GM21717 (cell line): ENCODE measurements at regions not wholly inside any gene's neighbourhood (a gene's known extent, or its start where the extent isn't known, plus 50 kb on each side); places are given as distances from the start of the nearest gene placed in this dataset.

ENCODE experiments used
- ATAC-seq: cut with Tn5 transposase; IDR thresholded peaks from one replicate; pipeline ENCODE4 v1.9.1; 2021; ENCODE audit warnings: mild to moderate bottlenecking, moderate library complexity; ENCODE audit not compliant: unreplicated experiment

DNA sequence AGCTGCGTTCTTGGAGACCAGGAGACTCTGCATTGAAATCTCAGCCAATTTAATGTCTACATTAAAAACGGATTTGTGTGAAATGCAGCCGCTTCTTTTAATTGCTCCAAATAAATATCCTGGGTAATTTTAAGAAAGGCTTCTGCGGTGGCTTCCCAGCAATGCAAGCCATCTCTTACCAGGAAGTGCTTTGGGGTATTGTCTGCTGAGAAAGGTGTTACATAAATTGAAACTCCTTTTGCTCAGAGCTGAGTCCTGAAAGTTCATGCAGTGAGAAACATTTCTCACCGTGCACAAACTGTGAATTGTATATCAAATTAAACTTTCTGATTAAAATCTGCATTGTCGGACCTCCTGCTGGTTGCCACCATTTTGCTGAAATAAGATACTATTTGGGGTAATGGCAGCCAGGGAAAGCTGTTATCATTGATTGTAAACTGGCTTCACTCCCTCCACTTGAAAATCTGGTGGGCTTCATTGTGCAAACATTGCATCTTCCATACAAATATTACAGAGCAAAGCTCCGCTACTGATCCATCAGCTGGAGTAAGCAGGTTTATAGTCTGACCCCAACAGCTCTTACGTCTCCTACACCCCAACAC is 59.5 kb downstream of the ZIC5 start:
- no peak for ATAC-seq

DNA sequence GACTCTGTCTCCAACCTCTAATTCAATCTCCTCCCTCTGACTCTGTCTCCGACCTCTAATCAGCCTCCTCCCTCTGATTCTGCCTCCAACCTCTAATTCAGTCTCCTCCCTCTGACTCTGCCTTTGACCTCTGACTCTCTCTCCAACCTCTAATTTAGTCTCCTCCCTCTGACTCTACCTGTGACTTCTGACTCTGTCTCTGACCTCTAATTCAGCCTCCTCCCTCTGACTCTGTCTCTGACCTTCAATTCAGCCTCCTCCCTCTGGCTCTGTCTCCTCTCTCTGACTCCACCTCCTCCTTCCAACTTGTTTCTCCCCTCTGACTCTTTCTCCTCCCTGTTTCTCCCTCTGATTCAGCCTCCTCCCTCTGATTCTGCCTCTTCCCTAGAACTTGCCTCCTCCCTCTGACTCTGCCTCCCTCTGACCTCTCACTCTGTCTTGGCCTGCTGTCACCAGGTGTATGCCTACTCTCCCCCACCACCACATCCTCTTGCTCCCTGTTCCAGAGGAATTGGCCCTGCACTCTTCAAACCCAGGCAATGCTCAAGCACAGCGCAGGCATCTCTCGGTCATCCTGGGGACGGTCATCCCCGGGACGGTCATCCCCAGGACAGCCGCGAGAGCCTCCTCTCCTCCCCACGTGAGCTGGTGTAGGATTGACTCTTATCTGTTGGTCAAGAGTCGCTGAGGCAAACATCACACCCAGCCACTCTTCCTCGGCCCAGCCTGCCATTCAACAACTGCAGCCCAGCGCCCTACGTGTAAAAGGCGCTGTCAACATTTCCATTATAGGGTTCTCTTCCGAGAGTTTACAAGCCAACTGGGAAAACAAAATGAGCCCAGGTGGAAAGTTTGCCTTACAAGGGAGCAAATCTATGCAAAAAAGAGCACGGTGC is 60.2 kb downstream of the ZIC5 start:
- no peak for ATAC-seq

DNA sequence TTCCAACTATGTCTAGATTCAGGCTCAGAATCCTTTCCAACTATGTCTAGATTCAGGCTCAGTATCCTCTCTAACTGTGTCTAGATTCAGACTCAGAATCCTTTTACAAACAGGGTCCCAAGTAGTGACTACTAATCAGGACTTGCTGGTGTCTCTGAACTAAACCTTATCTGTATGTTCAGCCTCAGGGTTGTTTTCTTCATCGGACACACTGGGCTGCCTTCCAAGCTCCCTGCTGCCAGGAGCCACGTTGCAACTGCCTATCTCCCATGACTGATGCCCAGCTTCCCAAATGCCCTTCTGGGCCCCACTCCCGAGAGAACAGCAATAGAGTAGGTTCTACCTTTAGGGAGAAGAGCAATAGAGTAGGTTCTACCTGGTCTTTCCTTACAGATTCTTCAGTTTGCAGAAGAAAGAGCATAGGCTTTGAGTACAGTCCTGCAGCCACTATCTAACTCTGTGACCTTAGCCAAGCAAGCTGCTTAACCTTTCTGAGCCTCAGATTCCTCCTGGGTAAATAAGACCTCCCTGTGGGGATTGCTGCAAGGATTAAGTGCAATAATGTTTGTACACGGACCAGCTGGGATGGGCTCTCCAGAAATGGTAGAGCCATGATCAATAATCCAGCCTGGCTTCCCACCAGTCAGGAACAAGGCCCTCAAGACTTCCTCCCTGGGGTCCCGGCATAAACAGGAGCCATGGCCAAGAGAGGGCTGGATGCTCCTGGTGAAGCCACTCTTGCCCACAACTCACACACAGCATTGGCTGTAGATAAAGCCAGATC is 61.5 kb downstream of the ZIC5 start:
- ATAC-seq = no peak

DNA sequence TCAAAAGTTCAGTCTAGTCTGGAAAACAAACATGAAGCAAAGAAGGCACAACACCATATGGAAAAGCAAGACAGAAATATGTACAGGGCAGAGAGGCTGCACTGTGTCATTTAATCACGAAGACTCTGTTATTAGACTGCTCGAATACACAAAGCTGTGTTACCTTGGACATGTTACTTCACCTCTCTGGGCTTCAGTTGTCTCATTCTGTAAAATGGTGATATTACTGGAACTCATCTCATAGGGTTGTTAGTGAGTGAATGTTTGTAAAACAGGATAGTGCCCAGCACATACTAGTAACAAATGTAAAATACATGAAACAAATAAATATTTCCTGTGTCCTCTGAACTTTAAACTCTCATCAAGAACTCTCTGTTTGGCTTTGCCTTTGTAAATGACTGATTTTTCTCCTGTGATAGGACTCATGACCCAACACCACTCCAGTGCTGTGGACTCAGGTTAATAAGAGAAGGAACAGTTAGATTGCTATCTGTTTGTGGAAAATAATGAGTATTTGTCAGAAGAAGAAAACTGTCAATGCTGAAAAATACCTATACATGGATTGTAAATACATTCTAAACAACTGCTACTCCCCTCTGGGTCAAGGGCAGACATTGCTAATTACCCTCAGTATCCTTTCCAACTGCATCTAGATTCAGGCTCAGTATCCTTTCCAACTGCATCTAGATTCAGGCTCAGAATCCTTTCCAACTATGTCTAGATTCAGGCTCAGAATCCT is 62.3 kb downstream of the ZIC5 start:
- no peak for ATAC-seq

DNA sequence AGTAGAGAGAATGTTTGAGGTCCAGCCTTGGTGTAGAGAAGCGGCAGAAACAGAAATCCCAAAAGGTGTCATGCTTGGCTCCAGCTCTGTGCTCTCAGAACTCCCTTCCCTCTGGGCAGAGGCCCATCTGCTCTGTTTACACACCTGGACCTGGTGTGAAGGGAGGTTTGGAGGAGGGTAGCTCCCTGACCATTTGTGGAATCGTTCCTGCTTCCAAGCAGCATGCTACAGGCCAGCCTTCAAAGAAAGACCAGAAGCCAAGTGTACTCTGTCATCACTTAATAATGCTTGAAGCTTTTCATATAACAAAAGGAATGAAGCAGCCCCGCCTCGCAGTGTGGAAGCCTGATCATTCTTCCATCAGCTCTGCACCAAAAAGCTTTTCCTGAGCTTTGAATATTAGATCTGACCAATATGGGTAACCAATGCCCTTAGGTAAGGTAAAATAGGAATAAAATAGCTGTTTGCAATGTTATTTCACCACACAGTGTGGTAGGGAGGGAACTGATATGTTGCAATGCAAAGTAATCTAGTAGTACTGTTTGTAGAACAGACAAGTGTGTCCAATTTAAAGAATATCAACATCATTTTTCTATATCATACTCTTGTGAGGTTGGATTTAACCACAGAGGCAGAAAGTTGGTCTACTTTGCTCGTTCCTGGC is 63.3 kb downstream of the ZIC5 start:
- ATAC-seq = no peak

DNA sequence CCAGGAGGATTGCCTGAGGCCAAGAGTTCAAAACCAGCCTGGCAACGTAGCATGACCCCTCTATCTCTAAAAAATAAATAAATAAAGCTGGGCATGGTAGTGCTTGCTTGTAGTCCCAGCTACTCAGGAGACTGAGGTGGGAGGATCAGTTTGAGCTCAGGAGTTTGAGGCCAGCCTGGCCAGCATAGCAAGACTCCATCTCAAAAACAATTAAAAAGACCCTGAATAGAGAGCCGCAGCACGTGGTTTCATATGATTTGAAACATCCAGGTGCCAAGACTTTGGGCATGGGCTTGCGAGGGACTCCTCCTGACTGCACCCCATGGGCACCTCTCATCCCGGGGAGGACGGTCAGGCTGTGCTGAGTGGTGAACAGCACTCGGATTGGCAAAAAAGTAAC is 63.9 kb downstream of the ZIC5 start:
- ATAC-seq = no peak

DNA sequence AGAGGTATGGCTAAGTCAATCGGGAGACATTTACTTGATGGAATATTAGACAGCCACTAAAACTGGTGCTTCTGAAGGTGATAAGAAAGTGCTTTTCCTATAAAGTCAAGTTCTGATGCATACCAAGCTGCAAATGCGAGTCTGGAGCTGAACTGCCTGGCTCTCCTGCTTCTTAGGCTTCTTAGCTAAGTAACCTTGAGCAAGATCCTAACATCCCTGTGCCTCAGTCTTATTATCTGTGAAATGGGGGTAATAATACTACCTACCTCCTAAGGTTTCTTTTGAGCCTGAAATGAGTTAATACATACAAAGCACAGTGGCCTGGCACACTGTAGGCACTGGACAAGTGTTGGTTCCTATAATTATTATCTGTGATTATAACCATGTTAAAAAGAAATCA is 64.5 kb downstream of the ZIC5 start:
- ATAC-seq = no peak

DNA sequence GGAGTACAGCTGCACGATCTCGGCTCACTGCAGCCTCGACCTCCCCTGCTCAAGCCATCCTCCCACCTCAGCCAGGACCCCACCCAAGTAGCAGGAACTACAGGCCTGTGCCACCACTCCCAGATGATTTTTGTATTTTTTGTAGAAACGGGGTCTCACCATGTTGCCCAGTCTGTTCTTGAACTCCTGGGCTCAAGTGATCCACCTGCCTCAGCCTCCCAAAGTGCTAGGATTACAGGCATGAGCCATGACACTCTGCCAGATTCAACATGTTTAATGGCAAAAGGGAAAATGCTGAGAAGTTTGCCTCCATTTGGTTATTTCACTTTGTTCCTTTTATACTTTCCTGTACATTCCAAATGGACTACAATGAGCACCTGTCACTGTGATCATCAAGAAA is 65.8 kb downstream of the ZIC5 start:
- no peak for ATAC-seq

DNA sequence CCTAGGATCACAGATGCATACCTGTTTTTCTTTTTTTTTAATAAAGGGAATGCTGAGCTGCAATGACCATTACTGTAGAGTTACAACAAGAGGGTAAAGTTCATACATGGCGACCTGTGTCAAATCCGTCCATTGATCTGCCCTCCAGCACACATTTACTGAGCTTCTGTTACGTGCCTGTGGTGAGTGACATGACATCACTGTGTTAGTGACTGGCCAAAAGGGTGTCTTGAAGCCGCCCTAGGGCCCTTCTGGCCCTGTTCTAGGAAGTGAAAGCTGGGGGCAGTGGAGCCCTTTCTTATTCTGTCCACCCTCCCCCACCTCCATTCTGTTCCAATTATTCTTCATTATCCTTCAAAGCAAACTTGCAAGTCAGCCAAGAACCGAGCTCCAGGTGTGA is 66.3 kb downstream of the ZIC5 start:
- no peak for ATAC-seq

DNA sequence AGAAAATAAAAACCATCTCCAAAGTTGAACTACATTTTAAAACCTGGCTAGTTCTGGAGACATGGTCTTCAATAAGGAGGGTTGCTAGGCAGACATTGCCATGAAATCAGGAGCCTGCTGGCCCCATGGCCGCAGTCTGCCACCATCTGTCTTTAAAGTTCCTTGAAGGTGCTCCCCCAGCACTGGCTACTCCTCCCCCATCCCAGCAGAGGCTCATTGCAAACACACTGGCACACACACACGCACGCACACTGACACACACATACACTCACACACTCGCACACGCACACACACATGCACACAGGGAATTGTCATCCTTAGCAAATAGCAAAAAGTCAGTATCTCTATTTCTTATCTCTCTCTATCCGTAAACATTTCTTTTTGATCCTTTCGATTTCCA is 68.4 kb downstream of the ZIC5 start:
- no peak for ATAC-seq

DNA sequence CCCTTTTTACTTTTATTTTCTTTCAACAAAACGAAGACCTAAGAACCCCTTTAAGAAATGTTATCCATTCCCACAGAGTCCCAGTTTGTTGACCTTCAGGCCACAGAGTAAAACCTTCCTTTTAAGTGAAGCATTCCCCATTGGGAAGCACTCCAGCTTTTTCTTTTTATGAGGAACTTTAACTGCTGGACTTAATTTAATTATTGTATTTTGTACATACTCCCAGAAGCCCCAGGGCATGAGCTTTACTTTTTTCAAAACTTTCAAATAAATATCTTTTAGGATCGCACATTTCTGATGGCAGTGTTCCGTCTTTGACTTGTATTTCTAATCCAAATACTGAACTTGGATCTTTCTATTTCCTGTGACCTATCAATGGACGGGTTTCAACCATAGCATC is 68.9 kb downstream of the ZIC5 start:
- no peak for ATAC-seq

DNA sequence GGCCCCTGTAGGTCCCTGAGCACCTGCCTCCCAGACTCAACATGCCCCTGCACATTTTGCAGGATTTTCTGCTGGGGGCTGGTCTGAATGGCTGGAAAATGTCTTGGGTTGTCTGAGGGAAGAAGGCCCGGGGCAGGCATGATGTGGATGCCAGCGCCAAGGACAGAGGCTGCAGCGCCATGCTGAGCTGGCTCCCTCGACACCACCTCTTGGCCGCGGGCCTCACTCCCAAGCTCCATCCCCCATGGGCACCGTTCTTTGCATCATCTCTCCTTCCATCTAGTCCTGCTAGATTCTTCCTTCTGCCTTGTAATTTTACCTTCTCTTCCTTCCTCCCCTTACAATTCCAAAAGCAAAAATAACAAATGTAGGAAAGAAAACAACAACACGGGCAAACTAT is 70.6 kb downstream of the ZIC5 start:
- no peak for ATAC-seq

DNA sequence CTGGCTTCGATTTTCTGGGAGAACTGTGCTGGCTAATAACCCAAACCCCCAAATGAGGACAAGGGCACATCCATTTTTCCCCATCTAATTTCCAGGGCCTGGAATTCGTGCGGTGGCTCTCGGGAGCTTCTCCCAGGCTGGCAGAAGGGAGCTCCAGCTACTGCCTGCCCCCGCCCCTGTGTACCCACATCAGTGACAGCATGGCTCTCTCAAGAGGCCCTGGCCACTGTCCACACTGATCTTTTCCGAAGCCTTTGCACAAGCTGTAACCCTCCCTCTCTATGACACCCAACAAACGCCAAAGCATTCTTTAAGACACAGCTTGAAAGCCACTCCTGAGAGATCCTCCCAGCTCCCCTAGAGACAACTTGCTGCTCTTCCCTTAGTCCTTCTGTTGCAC is 73.1 kb downstream of the ZIC5 start:
- ATAC-seq = no peak

DNA sequence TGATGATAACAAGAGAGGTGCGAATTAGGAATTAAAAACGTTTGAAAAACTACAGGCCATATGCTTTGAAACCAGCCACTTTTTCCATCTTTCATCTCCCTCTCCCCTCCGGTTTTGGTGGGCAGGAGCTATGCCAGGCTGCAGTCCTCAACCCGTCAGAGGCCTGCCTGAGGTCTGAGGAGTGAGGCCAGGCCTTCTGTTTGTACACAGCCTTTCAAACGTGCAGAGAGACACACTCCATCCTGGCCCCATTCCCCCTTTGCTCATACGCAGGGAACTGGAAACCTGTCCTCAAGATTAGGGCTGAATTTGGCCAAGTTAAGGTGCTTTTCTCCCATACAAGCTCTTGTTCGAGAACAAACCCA is 74.5 kb downstream of the ZIC5 start:
- ATAC-seq = no peak

DNA sequence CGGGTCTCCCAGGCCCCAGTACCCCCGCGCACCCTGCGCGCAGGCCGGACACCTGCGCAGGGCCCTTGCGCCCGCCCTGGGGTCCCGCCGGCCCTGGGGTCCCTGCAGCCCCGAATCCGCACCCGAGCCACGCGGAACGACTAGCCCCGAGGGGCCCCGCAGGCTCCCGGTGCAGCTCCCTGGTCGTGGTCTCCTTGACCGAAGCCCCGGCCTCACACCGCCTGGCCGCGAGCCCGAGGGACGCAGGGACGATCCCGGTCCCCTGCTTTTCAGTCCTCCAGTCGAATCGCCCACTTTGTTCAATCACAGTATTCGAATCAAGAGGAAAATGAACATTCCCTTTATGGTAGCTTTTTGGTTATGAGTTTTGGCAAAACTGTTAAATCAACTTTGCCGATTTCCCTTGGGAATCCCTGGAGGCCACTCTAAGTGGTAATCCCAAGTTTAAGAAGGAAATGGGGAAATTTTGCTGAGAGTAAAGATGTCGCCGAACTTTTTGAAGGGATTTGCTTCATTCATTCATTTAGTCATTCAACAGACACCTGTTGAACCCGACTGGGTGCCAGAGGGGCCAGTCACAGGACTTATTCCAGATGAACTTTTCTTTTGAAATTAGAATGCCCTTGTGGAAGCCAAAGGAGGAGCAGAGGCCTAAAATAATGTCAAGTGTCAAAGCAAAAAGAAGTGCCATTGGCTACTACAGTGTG is 75.0 kb downstream of the ZIC5 start:
- ATAC-seq = no peak

DNA sequence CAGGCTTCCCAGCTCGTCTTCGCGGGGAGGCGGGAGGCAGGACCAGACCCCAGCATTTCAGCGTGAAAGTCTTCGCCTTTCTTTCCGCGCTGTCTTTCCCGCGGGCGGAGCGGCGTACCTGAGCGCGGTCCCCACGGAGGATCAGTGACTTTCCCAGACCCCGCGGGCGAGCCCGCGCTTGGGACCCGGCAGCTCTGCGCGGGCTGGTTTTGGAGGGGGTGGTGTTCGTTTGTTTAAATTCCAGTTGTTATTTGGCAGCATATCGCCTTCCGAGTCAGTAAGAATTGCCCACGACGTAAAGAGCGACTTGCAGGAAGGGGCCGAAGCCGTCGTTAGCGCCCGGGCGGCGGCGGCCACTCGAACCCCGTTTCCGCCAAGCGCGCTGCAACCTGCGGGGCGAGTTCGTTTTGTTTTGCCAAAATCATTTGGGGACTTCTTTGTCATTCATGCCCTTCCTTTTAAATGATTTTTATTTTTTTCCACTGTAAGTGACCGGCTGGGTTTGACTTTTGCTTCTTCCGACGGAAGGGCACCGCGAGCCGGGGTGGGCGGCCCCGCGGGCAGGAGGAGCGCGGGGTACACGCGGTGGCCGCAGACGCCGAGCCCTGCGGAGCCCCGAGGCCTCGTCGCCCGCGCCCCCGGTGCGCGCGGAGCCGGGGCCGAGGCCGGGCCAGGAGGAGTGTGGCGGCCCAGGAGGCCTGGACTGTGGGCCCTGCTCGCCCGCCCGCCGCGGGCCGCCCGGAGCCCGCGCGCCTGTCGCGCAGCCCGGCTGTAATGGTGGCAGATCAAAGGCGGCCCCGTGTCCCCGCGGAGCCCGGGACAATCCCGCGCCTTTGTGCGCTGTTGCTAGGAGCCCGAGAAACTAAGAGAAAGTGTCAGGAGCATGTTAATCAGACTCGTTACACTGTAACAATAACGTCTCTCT is 75.9 kb downstream of the ZIC5 start:
- no peak for ATAC-seq

DNA sequence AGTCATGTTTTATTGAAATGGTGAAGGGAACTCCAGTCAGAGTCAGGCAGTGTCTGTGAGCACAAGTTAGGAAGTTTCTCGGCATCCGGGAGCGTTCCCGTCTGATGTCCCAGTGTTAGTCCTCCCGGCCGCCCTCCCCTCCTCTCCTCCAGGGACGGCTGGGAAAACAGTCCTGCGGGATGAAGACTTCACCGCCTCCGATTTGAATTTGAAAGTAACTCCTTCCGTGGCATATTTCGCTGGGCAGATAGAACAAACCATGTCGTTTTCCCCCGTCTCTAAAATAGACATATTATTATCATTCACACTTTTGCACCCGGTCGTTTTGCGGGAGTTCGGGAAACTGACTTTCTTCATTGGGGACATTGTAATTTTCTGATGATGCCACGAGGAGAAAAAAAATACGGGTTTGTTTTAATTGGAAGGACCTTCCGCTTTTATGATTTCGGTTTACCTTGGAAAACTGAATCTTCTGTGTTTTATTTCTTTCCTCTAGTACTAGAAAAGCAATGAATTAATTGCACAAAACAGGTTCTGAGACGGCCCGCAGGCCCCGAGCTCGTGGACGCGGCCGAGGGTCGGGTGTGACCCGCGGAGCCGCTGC is 76.6 kb downstream of the ZIC5 start:
- ATAC-seq = no peak

DNA sequence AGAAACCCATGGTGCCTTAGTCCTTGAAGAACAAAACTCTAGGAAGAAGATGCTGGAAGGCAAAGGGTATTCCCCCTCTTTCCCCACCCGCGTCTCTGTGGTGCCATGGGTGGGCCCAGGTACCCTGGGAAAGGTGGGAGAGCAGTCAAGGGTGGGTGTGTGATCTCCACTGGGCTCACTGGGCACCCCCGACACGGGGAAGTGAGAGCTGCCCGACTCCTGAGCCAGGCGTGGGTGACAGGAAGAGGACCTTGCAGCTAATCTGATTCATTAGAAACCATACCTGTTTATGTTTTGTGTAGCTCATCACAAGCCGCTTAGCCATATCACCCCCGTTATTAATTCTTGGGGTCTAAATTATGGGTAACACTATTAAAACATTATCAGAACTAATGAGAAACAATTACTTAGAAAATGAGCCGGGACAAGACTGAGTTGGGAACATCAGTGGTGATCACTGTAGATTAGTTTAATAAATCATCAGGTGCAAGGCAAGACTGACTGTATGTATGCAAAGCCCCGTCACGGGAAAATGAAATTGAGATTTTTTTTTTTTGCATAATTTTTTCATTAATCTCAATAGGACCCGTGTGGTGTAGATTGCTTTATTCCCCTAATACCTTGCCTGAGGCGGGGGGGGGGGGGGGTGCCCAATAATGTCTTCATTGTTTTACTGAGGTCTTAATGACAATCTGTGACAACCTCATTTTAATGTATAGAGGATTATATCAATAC is 77.3 kb downstream of the ZIC5 start:
- ATAC-seq = no peak
